Spleen (tissue), 7 donors: ENCODE measurements at regions not wholly inside any gene's neighbourhood (a gene's known extent, or its start where the extent isn't known, plus 50 kb on each side); places are given as distances from the start of the nearest gene placed in this dataset.

ENCODE experiments used
- CTCF ChIP-seq, 11 experiments: fragments of 200-600 bp in 7 of 11; fragments of 450-650 bp in 4 of 11; sonication (generic) in 4 of 11; IDR thresholded peaks in 8 of 11; conservative IDR thresholded peaks in 3 of 11; 1 replicate in 7 of 11; 2 replicates in 4 of 11; pipeline versions ENCODE4 v1.4.0 to v1.8.0; 2016 to 2021; ENCODE audit warnings: antibody characterized with exemption in 11 of 11, inconsistent platforms in 4 of 11, mild to moderate bottlenecking in 1 of 11
- POLR2A ChIP-seq, 3 donors: fragments of 450-650 bp; IDR thresholded peaks; one replicate each; pipeline ENCODE4 v1.5.1; 2017; ENCODE audit warnings: antibody characterized with exemption in 3 of 3, mild to moderate bottlenecking in 1 of 3
- POLR2AphosphoS5 ChIP-seq, 3 donors: sonication (generic); formaldehyde crosslinking; IDR thresholded peaks; one replicate each; pipeline ENCODE4 v1.5.1; 2017; ENCODE audit warnings: antibody characterized with exemption in 3 of 3
- donor health status: DM: no; HTN: no; CAD: no; lungs with moderate emphysema.
- donor health status: DM: no; HTN: no; CAD: no.
- donor health status: DM: no; HTN: no; CAD: no.

GRCh38 chr7:26955516-26955915, 91.1 kb upstream of the SKAP2 start:
- TF ChIP-seq CTCF (IDR thresholded peaks at IDR 0.05 in 8 of 11, conservative IDR thresholded peaks at IDR 0.05 in 3 of 11) (no peak), POLR2A (IDR thresholded peaks at IDR 0.05) (no peak), POLR2AphosphoS5 (IDR thresholded peaks at IDR 0.05) (no peak)
